RCC 7860 (cell line): ENCODE measurements at regions not wholly inside any gene's neighbourhood (a gene's known extent, or its start where the extent isn't known, plus 50 kb on each side); places are given as distances from the start of the nearest gene placed in this dataset.
"Not testable (repeated sequence)": the region's sequence is repeated elsewhere in the genome, so short reads cannot be mapped to it uniquely, and the experiment has no call there.

Experiments used
- DNase-seq: peaks from one replicate; pipeline ENCODE4 v3.0.0-alpha.2; 2015; ENCODE audit warnings: low spot score
- FAIRE-seq: peaks from 2 replicates; lab custom pipeline; 2012; peaks lifted over from hg19 to GRCh38; lab: Jason Lieb, UNC

DNA sequence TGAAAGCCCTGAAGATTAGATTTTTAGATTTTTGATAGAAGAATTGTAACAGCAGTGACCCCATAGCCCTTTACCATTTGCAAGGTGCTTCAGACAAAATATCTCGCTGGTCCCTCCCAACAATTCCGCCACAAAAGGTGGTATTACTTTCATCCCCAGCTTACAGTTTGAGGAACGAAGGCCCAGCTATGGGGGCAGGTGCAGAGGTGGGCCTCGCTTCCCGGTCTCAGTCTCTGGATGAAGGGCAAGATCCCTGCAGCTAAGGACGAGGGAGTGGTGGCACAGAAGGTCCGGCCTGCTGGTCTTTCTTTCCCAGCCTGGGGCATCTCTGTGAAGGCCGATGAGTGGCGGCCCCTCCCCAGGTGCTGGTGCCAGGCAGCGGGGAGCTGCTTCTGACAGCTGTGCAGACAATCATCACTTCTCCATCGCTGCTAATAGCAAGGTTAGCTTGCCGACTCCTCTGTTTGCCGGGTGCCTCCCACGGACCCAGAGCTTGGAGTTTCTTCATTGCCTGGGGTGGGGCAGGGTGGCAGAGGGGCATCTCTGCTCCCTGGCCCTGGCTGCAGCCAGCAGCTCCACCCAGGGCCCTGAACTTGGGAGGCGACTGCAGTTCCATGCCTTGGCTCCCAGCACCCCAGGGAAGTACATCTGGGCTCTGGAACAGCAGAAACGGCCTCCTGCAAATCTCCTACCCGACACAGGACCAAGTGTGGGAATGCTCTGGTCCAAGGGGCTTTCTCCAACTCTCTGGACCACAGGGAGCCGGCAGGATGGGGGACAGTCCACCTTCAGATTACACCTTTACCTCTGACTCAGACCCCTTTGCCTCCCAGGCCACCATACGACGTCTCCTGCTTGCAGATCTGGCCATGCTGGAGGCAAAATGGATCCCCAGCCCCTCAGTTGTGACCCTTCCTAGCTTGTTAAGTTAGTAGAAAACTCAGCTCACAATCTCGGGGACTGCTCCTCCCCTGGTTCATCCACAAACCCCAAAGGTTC is 170.5 kb downstream of the TRIM43 start:
- DNase-seq, FAIRE-seq: not testable (repeated sequence)

DNA sequence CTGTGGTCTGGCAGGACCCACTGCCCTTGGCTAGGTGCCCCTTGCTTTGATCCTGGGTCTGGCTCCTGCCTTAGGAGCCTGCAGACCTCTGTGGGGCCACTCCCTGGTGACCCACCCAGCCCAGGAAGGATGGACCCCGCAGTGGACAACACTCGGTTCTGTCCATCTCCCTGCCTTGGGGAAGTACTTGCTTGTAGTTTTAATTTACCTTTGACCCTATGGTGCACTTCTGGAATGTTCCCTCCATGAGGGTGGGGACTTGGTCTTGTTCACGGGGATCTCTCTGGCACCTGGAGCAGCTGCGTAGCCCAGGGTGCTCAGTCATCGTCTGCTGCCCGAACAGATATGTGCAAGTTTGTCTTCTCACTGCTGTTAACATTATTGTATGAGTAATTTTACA is 171.3 kb downstream of the TRIM43 start:
- DNase-seq, FAIRE-seq: not testable (repeated sequence)

DNA sequence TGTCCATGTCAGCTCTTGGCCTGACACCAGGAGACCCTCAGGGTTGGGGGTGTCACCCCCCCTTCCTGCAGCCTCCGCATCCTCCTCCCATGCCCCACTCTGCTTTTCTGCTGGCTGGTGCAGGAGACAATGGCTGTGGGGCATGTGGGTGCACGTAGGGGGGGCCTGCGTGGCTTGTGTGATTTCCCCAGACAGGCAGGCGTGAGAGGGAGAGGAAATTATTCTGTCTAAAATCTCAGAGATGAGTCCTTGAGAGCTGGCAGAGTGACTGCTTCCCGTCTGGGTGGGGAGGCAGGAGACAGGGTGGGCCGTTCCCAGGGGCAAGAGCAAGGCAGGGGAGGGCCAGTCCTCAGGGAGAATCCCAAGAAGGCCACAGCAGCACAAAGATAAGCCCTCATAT is 173.2 kb downstream of the TRIM43 start:
- FAIRE-seq: not testable (repeated sequence)

DNA sequence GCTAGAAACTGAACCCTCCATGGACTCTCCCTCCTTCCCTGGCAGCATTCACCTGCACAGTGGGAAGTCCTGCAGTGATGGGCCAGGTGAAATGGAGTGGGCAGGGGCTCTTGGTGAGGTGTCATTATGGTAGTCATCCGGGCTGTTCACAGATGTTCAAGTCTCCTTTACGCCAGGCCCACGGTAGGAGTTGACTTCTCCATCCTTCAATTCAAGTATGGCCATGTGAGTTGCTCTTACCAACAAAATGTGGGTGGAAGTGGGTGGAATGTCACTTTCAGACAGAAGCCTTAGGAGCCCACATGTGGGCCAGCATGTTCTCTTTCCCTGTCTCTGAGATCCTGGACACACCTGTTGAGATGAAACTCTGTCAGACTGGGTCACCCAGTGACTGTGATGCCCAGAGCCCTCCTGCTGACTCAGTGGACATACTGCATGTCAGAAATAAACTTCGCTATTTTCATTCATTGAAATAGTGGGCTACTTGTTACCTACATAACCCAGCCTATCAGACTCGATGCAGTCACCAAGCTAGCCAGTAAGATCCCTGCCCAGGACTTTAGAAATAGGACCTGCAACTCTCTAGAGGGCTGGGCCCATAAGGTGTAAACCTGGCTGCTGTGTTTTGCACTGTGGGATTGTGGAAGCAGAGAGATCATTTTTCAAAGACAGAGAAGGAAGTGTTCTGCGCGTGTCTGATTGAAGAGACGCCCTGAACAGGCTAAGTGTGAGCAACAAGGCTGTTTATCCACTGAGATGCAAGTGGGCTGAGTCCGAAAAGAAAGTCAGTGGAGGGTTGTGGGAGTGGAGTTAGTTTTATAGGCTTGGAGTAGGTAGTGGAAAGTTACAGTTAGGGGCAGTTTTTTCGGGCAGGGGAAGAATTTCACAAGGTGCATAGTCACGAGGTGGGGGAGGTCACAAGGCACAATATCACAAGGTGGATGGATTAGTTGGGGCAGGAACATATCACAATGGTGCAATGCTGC is 174.4 kb downstream of the TRIM43 start:
- FAIRE-seq, DNase-seq: not testable (repeated sequence)

More for the DNA sequence above, 173.2 kb downstream of the TRIM43 start:
- not testable (repeated sequence) for DNase-seq

DNA sequence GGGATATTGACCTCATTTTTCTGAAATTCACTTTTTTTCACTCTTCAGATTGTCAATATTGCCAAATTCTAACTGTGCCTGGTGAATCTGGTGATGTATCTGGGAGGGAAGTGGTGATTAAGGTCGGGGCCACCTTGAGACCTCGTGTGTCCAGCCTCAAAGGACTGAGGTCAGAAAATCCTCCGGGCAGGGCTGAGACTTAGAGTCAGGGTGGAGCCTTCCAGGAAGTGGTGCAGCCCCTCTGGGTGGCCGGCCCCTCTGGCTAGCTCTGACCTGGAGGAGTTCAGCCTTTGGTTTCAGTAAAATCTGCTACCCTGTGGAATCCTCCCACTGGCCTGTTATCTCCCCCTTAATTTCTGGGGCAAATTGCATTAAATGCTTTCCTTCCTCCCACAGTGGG is 175.7 kb downstream of the TRIM43 start:
- not testable (repeated sequence) for DNase-seq, FAIRE-seq

GRCh38 chr2:95767950-95768349 is 176.1 kb downstream of the TRIM43 start:
- not testable (repeated sequence) for DNase-seq, FAIRE-seq

DNA sequence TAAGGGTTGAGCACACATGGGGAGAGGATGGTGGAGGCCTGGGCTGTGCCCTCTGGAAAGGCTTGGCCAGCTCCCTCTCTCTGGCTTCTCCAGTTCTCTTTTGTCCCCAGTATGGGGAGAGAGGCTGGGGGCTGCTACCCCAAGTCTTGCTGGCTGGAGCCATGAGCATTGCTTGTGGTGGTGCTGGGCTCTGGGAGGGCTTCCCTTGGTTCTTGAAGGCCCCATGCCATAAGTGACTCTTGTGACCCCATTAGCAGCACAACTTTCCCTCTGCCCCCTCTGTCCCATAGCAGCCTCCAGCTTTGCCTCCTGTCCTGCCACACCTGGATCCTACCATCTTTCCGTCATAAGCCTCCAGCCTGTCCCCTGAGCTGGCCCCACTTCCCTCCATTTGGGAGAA is 177.5 kb downstream of the TRIM43 start:
- not testable (repeated sequence) for FAIRE-seq, DNase-seq

DNA sequence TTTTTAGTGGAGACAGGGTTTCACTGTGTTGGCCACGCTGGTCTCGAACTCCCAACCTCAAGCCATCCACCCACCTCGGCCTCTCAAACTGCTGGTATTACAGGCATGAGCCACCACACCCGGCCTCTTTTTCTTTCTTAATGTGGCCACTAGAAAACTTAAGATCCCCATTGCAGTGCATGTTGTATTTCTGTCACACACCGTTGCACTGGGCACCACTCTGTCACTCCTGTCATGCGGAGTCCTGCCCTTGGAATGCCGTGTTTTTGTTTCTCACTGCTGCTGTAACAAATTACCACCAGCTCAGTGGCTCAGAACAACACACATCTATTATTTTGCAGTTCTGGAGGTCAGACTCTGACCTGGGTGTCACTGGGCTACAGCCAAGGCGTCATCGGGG is 178.9 kb downstream of the TRIM43 start:
- DNase-seq, FAIRE-seq: not testable (repeated sequence)

- DNase-seq, FAIRE-seq: not testable (repeated sequence)
Measured at GRCh38 chr2:95774322-95775192, 182.8 kb downstream of the TRIM43 start.

DNA sequence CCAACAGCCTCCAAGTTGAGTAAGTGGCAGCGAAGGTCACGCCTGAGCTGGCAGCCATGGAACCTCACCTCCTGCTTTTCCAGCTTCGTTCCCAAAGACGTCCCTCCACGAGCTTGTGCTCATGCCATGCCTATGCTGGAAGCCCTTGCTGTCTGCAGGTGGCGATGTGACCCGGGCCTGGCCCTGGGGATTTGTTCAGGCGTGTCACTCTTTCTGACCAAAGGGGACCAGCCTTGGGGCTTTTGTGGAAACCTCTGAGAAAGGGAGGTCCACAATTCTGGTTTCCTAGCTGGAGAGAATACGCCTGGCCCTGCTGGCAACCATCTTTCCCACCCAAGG is 183.4 kb downstream of the TRIM43 start:
- not testable (repeated sequence) for DNase-seq, FAIRE-seq
